Fibroblast of villous mesenchyme (primary cell): ENCODE measurements at regions not wholly inside any gene's neighbourhood (a gene's known extent, or its start where the extent isn't known, plus 50 kb on each side); places are given as distances from the start of the nearest gene placed in this dataset.

ENCODE experiments used
- DNase-seq: peaks from one replicate; pipeline ENCODE4 v3.0.0-alpha.2; 2010; ENCODE audit warnings: low read depth
- H3K4me3 ChIP-seq: 2 replicates; pipeline ENCODE4 v1.5.1; 2011; ENCODE audit warnings: low read depth, mild to moderate bottlenecking, low read length
- TF ChIP-seq, protein P1 (sequence below): IDR thresholded peaks from 2 replicates; pipeline ENCODE4 v1.5.1; 2012; ENCODE audit warnings: low read depth, mild to moderate bottlenecking, low read length; ENCODE audit not compliant: insufficient read depth

- H3K4me3 ChIP-seq: no peak overlapping the region
- TF ChIP-seq, protein P1, sequence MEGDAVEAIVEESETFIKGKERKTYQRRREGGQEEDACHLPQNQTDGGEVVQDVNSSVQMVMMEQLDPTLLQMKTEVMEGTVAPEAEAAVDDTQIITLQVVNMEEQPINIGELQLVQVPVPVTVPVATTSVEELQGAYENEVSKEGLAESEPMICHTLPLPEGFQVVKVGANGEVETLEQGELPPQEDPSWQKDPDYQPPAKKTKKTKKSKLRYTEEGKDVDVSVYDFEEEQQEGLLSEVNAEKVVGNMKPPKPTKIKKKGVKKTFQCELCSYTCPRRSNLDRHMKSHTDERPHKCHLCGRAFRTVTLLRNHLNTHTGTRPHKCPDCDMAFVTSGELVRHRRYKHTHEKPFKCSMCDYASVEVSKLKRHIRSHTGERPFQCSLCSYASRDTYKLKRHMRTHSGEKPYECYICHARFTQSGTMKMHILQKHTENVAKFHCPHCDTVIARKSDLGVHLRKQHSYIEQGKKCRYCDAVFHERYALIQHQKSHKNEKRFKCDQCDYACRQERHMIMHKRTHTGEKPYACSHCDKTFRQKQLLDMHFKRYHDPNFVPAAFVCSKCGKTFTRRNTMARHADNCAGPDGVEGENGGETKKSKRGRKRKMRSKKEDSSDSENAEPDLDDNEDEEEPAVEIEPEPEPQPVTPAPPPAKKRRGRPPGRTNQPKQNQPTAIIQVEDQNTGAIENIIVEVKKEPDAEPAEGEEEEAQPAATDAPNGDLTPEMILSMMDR: no peak
- DNase-seq: no peak
These were observed 92.4 kb upstream of the SGCE start for GRCh38 chr7:94748376-94748775.

- TF ChIP-seq, protein P1: no peak
- no peak overlapping the region for H3K4me3 ChIP-seq
- DNase-seq: no peak
These were observed 104.6 kb upstream of the SGCE start for GRCh38 chr7:94760446-94761100.

GRCh38 chr7:94761451-94761850 is 105.5 kb upstream of the SGCE start:
- no peak overlapping the region for H3K4me3 ChIP-seq
- DNase-seq: no peak
- TF ChIP-seq, protein P1: no peak

DNA sequence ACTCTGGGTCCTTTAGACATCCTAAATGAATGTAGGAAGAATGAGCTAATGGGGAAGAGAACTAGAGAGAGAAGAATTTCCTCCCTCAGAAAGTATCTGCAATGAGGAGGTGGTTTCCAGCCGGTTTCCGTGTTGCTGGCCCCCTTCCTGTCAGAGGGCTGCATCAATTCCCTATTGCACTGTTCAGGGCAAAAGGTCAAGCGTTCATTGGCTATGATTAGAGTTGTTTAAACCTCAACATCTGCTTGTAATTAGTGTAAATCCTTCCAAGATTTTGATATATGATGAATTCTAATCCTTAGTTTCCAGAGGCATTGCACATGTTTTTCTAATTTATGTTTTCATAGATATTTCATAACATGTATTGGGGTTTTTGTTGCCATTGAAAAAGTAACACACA is 107.3 kb upstream of the SGCE start:
- no peak overlapping the region for H3K4me3 ChIP-seq
- peak; percentile 74 for DNase-seq
- TF ChIP-seq, protein P1: no peak

GRCh38 chr7:94769724-94770123 is 113.8 kb upstream of the SGCE start:
- TF ChIP-seq, protein P1: no peak
- DNase-seq: no peak
- H3K4me3 ChIP-seq: no peak overlapping the region

DNA sequence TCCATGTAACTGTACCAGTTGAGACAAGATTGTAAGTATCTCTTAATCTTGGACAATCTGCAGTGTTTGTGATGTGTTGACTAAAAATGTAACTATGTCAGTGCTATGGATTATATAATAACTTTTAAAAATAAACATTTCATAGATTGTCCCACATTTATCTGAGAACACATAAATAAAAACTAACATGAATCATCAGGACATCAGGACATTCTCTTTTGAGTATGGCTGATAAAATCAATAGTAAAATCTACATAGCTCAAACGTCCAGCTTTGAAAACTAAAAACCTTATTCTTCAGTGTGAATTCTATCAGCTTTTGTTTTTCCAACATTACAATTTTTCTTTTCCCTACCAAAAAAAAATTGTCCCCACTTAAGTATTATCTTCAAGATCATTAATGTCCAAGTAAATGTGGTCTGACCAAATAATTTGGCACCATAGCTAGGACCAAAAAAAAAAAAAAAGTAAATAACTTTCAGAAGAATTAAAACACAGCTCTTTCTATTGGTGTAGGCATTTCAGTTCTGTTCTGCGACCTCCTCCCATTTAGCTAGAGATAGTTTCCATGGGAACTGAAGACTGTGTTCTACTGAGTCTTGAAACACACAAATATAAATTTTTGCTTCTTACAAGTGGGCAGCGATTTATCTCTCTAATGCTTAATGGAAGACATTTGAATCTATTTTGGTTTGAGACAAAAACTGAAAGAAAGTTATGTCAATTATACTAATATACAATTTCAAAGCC is 123.0 kb upstream of the SGCE start:
- no peak overlapping the region for H3K4me3 ChIP-seq
- DNase-seq: peak; percentile 5
- TF ChIP-seq, protein P1: no peak
